Nephron progenitor cell (in vitro differentiated cells): ENCODE measurements at regions not wholly inside any gene's neighbourhood (a gene's known extent, or its start where the extent isn't known, plus 50 kb on each side); places are given as distances from the start of the nearest gene placed in this dataset.

Experiments
- DNase-seq: peaks from one replicate; pipeline ENCODE4 v3.0.0; 2021
- H3K27ac Mint-ChIP-seq: 2 replicates; pipeline ENCODE4 v1.8.0; 2021; ENCODE audit warnings: mild to moderate bottlenecking, moderate library complexity, mixed read lengths
- H3K27me3 Mint-ChIP-seq: 2 replicates; pipeline ENCODE4 v1.8.0; 2021; ENCODE audit warnings: mild to moderate bottlenecking, low read depth, mixed read lengths; ENCODE audit not compliant: poor library complexity
- H3K36me3 Mint-ChIP-seq: 2 replicates; pipeline ENCODE4 v1.8.0; 2021; ENCODE audit warnings: low read depth, mixed read lengths
- H3K4me1 Mint-ChIP-seq: 2 replicates; pipeline ENCODE4 v1.8.0; 2021; ENCODE audit warnings: mixed read lengths
- H3K4me3 Mint-ChIP-seq: 2 replicates; pipeline ENCODE4 v1.8.0; 2021; ENCODE audit warnings: mild to moderate bottlenecking, moderate library complexity, mixed read lengths
- H3K9me3 Mint-ChIP-seq: 2 replicates; pipeline ENCODE4 v1.8.0; 2021; ENCODE audit warnings: mild to moderate bottlenecking, moderate library complexity, mixed read lengths
- TF ChIP-seq, protein P1 (sequence below): fragments of 200-600 bp; sonication (generic); IDR thresholded peaks from 2 replicates; pipeline ENCODE4 v1.5.0; 2021; ENCODE audit warnings: antibody characterized with exemption

GRCh38 chr2:150569761-150570160 is 82.3 kb upstream of the RND3 start:
- no peaks in the 10 kb centered on the region for H3K36me3 Mint-ChIP-seq
- H3K27me3 Mint-ChIP-seq, result peaks cover 4% of the 10 kb centered on the region
- no peaks in the 10 kb centered on the region for H3K4me1 Mint-ChIP-seq
- H3K4me3 Mint-ChIP-seq, result no peak overlapping the region
- H3K9me3 Mint-ChIP-seq, result no peaks in the 10 kb centered on the region
- DNase-seq, result no peak
- TF ChIP-seq, protein P1, sequence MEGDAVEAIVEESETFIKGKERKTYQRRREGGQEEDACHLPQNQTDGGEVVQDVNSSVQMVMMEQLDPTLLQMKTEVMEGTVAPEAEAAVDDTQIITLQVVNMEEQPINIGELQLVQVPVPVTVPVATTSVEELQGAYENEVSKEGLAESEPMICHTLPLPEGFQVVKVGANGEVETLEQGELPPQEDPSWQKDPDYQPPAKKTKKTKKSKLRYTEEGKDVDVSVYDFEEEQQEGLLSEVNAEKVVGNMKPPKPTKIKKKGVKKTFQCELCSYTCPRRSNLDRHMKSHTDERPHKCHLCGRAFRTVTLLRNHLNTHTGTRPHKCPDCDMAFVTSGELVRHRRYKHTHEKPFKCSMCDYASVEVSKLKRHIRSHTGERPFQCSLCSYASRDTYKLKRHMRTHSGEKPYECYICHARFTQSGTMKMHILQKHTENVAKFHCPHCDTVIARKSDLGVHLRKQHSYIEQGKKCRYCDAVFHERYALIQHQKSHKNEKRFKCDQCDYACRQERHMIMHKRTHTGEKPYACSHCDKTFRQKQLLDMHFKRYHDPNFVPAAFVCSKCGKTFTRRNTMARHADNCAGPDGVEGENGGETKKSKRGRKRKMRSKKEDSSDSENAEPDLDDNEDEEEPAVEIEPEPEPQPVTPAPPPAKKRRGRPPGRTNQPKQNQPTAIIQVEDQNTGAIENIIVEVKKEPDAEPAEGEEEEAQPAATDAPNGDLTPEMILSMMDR, result no peak
- H3K27ac Mint-ChIP-seq, result peak overlapping the region; percentile 40

- TF ChIP-seq, protein P1, result no peak
- no peaks in the 10 kb centered on the region for H3K4me1 Mint-ChIP-seq
- no peak overlapping the region for H3K27ac Mint-ChIP-seq
- no peak for DNase-seq
- H3K4me3 Mint-ChIP-seq, result no peak overlapping the region
- H3K27me3 Mint-ChIP-seq, result peaks cover 4% of the 10 kb centered on the region
- no peaks in the 10 kb centered on the region for H3K36me3 Mint-ChIP-seq
- no peaks in the 10 kb centered on the region for H3K9me3 Mint-ChIP-seq
Observed at GRCh38 chr2:150567771-150568301, 80.4 kb upstream of the RND3 start.

GRCh38 chr2:150566289-150566688 is 78.8 kb upstream of the RND3 start:
- H3K36me3 Mint-ChIP-seq, result no peaks in the 10 kb centered on the region
- H3K4me3 Mint-ChIP-seq, result no peak overlapping the region
- no peak for DNase-seq
- H3K27ac Mint-ChIP-seq, result no peak overlapping the region
- no peaks in the 10 kb centered on the region for H3K27me3 Mint-ChIP-seq
- no peaks in the 10 kb centered on the region for H3K9me3 Mint-ChIP-seq
- TF ChIP-seq, protein P1, result no peak
- no peaks in the 10 kb centered on the region for H3K4me1 Mint-ChIP-seq

- no peaks in the 10 kb centered on the region for H3K36me3 Mint-ChIP-seq
- H3K9me3 Mint-ChIP-seq, result no peaks in the 10 kb centered on the region
- no peak overlapping the region for H3K4me3 Mint-ChIP-seq
- H3K27me3 Mint-ChIP-seq, result no peaks in the 10 kb centered on the region
- DNase-seq, result no peak
- H3K27ac Mint-ChIP-seq, result no peak overlapping the region
- H3K4me1 Mint-ChIP-seq, result peaks cover 4% of the 10 kb centered on the region
- TF ChIP-seq, protein P1, result no peak
Observed at GRCh38 chr2:150561076-150561475, 73.6 kb upstream of the RND3 start.

- Mint-ChIP-seq H3K27me3 (no peaks in the 10 kb centered on the region), H3K36me3 (no peaks in the 10 kb centered on the region), H3K4me1 (peaks cover 17% of the 10 kb centered on the region), H3K4me3 (no peak overlapping the region), H3K27ac (no peak overlapping the region), H3K9me3 (no peaks in the 10 kb centered on the region)
- TF ChIP-seq, protein P1, result no peak
- DNase-seq, result no peak
Observed at GRCh38 chr2:150557020-150557600, 69.6 kb upstream of the RND3 start.
